ENCODE measurements at regions not wholly inside any gene's neighbourhood (a gene's known extent, or its start where the extent isn't known, plus 50 kb on each side); places are given as distances from the start of the nearest gene placed in this dataset.

DNA sequence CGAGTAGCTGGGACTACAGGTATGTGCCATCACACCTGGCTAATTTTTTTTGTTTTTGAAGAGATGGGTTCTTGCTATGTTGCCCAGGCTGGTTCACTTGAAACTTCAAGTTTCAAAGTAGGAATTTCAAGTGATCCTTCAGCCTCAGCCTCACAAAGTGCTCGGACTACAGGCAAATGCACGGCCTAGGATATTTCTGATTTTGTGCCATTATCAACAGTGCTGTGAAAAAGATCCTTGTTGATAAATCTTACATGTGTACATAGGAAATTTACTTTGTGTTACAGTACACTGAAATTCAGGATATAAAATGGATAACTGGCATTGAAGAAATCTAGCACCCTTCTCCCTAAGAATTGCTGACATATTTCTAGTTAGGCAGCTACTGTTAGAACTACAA lies 184.6 kb upstream of the PRDM1 start:
- Histone ChIP-seq H3K27ac (ENCODE audit: low read depth in 1 of 2, low read length in 1 of 2) (no peak overlapping the region), H3K9ac (ENCODE audit: insufficient read depth in 1 of 2, low read length in 2 of 2) (no peak overlapping the region), H3K4me3 (no peak overlapping the region), H3K4me1 (ENCODE audit: control insufficient read depth in 5 of 5, insufficient read depth in 5 of 5, low read length in 5 of 5) (peaks cover 0 to 12% (median 3%) of the 10 kb centered on the region in 5 donors), H3K36me3 (ENCODE audit: control insufficient read depth in 4 of 4, insufficient read depth in 4 of 4, low read length in 4 of 4) (no peaks in the 10 kb centered on the region), H3K9me3 (ENCODE audit: control insufficient read depth in 4 of 4, insufficient read depth in 3 of 4, low read length in 3 of 4) (peaks cover 0 to 2% (median 0%) of the 10 kb centered on the region in 4 donors), H3K27me3 (ENCODE audit: control insufficient read depth in 3 of 3, insufficient read depth in 3 of 3, low read length in 2 of 3) (peaks cover 0 to 5% (median 0%) of the 10 kb centered on the region in 3 donors)
- ATAC-seq (ENCODE audit: insufficient read depth, low FRiP score) (no peak), DNase-seq (peak in 2 of 3 donors; percentile 35 to 75)
- 72 to 84% methylated on average over 3 of the region's 3 CpGs for WGBS, 2 donors
- TF ChIP-seq, protein P1, sequence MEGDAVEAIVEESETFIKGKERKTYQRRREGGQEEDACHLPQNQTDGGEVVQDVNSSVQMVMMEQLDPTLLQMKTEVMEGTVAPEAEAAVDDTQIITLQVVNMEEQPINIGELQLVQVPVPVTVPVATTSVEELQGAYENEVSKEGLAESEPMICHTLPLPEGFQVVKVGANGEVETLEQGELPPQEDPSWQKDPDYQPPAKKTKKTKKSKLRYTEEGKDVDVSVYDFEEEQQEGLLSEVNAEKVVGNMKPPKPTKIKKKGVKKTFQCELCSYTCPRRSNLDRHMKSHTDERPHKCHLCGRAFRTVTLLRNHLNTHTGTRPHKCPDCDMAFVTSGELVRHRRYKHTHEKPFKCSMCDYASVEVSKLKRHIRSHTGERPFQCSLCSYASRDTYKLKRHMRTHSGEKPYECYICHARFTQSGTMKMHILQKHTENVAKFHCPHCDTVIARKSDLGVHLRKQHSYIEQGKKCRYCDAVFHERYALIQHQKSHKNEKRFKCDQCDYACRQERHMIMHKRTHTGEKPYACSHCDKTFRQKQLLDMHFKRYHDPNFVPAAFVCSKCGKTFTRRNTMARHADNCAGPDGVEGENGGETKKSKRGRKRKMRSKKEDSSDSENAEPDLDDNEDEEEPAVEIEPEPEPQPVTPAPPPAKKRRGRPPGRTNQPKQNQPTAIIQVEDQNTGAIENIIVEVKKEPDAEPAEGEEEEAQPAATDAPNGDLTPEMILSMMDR (IDR thresholded peaks at IDR 0.05; ENCODE audit: control extremely low read depth, extremely low read depth) = no peak

DNA sequence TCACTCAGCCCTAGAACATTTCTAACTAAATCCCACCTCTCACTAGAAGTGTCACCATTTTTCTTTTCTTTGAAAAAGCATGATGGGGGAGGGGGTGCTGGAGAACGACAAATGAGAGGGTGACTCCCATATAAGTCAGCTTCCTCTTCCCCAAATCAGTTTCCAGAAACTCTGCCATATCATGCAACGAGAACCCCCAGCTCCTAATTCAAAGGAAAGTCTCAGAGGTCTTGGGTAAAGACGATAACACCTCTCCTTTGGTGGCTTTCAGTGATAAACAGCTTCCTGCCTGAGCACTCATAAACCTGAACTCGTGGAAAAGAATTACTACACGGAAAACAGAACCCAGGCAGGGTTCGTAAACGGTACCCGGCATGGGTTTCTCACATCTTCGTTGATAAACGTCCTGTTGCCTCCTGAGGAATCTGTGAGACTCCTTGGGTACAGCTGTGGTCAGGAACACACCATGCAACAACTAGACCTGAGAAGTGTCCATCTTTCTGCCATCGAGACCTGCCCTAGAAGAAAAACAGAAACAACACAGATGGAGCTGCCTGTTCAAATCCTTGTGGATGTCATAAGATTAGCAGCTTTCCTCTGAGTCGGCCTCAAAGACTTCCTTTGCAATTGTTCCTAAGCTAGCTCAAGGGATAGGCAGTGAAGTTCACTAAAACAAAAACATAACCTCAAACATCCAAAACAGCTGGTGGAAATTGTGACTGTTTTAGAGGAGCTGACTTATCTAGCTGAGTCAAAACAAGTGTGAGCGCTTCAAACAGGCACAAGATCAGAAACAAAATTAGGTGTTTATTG lies 185.8 kb upstream of the PRDM1 start:
- no peak overlapping the region for H3K9ac ChIP-seq (ENCODE audit: insufficient read depth in 1 of 2, low read length in 2 of 2)
- H3K36me3 ChIP-seq (ENCODE audit: control insufficient read depth in 4 of 4, insufficient read depth in 4 of 4, low read length in 4 of 4) = no peaks in the 10 kb centered on the region
- H3K4me3 ChIP-seq = no peak overlapping the region
- no peak overlapping the region for H3K27ac ChIP-seq (ENCODE audit: low read depth in 1 of 2, low read length in 1 of 2)
- ATAC-seq (ENCODE audit: insufficient read depth, low FRiP score) = no peak
- H3K4me1 ChIP-seq (ENCODE audit: control insufficient read depth in 5 of 5, insufficient read depth in 5 of 5, low read length in 5 of 5) = peaks cover 0 to 12% (median 3%) of the 10 kb centered on the region in 5 donors
- peak in 2 of 3 donors; percentile 65 to 72 for DNase-seq
- WGBS, 2 donors = 31 to 50% methylated on average over 13 of the region's 13 CpGs
- no peaks in the 10 kb centered on the region for H3K27me3 ChIP-seq (ENCODE audit: control insufficient read depth in 3 of 3, insufficient read depth in 3 of 3, low read length in 2 of 3)
- TF ChIP-seq, protein P1 (IDR thresholded peaks at IDR 0.05; ENCODE audit: control extremely low read depth, extremely low read depth) = no peak
- peaks cover 0 to 2% (median 0%) of the 10 kb centered on the region in 4 donors for H3K9me3 ChIP-seq (ENCODE audit: control insufficient read depth in 4 of 4, insufficient read depth in 3 of 4, low read length in 3 of 4)

DNA sequence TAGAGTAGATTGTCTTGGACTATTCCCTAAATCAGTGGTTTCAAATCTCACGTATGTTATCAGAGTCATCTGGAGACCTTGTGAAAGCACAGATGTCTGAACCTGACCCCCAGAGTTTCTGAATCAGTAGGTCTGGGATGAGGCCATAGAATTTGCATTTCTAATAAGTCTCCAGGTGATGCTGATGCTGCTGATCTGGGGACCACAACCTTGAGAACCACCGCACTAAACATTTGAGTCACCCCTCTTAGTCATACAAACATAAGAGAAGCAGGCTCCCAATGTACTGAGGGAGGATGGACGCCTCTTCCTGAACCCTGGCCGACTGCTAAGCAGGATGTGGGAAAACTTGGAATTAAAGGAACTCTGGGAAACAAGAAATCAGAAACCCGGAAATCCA lies 187.8 kb upstream of the PRDM1 start:
- Histone ChIP-seq H3K9me3 (ENCODE audit: control insufficient read depth in 4 of 4, insufficient read depth in 3 of 4, low read length in 3 of 4) (peaks cover 0 to 2% (median 0%) of the 10 kb centered on the region in 4 donors), H3K27me3 (ENCODE audit: control insufficient read depth in 3 of 3, insufficient read depth in 3 of 3, low read length in 2 of 3) (no peaks in the 10 kb centered on the region), H3K9ac (ENCODE audit: insufficient read depth in 1 of 2, low read length in 2 of 2) (no peak overlapping the region), H3K4me1 (ENCODE audit: control insufficient read depth in 5 of 5, insufficient read depth in 5 of 5, low read length in 5 of 5) (peaks cover 0 to 12% (median 3%) of the 10 kb centered on the region in 5 donors), H3K27ac (ENCODE audit: low read depth in 1 of 2, low read length in 1 of 2) (no peak overlapping the region), H3K4me3 (no peak overlapping the region), H3K36me3 (ENCODE audit: control insufficient read depth in 4 of 4, insufficient read depth in 4 of 4, low read length in 4 of 4) (no peaks in the 10 kb centered on the region)
- ATAC-seq (ENCODE audit: insufficient read depth, low FRiP score) (no peak), DNase-seq (no peak)
- WGBS, 2 donors = 83 to 89% methylated on average over 5 of the region's 5 CpGs
- TF ChIP-seq, protein P1 (IDR thresholded peaks at IDR 0.05; ENCODE audit: control extremely low read depth, extremely low read depth) = no peak
